Breast epithelium (tissue), 4 donors: ENCODE measurements at regions not wholly inside any gene's neighbourhood (a gene's known extent, or its start where the extent isn't known, plus 50 kb on each side); places are given as distances from the start of the nearest gene placed in this dataset.

Experiments
- DNase-seq, 2 donors: peaks; one replicate each; pipeline ENCODE4 v3.0.0-alpha.2; 2019; ENCODE audit warnings: low spot score in 2 of 2
- H3K27ac ChIP-seq, 2 donors: fragments of 200-600 bp; sonication (generic) in 1 of 2; one replicate each; pipeline ENCODE4 v1.5.1; 2016 to 2019; ENCODE audit warnings: mild to moderate bottlenecking in 1 of 2
- H3K27me3 ChIP-seq, 2 donors: fragments of 200-600 bp; sonication (generic) in 1 of 2; one replicate each; pipeline versions ENCODE4 v1.5.1 to v1.6.0; 2017 to 2019; ENCODE audit warnings: control low read depth in 1 of 2, mild to moderate bottlenecking in 1 of 2
- H3K36me3 ChIP-seq: fragments of 200-600 bp; one replicate; pipeline ENCODE4 v1.5.1; 2019
- H3K4me1 ChIP-seq, 2 donors: fragments of 200-600 bp; sonication (generic); one replicate each; pipeline ENCODE4 v1.5.1; 2016 to 2019; ENCODE audit warnings: control low read depth in 1 of 2
- H3K4me3 ChIP-seq, 3 donors: fragments of 200-600 bp; sonication (generic); 1 replicate in 2 of 3; 2 replicates in 1 of 3; pipeline ENCODE4 v1.5.1; 2016 to 2019; ENCODE audit warnings: mild to moderate bottlenecking in 3 of 3, moderate library complexity in 2 of 3
- H3K9me3 ChIP-seq, 2 donors: fragments of 200-600 bp; sonication (generic) in 1 of 2; one replicate each; pipeline ENCODE4 v1.5.1; 2016 to 2019; ENCODE audit warnings: control low read depth in 1 of 2
- CTCF ChIP-seq, 3 donors: fragments of 450-650 bp; IDR thresholded peaks; one replicate each; pipeline ENCODE4 v1.5.1; 2016 to 2017; ENCODE audit warnings: antibody characterized with exemption in 3 of 3, mild to moderate bottlenecking in 3 of 3, moderate library complexity in 3 of 3
- POLR2A ChIP-seq: fragments of 450-650 bp; IDR thresholded peaks from one replicate; pipeline ENCODE4 v1.6.1; 2016; ENCODE audit warnings: antibody characterized with exemption, mild to moderate bottlenecking, moderate library complexity
- POLR2AphosphoS5 ChIP-seq, 3 donors: sonication (generic); formaldehyde crosslinking; IDR thresholded peaks; one replicate each; pipeline ENCODE4 v1.6.1; 2017; ENCODE audit warnings: antibody characterized with exemption in 3 of 3
- intact Hi-C: fragments of 100-400 bp; cut with DNase I; formaldehyde crosslinking; loops from one replicate; pipeline ENCODE4 v1.15.1; 2023; ENCODE audit warnings: low total_unique reads

- TF ChIP-seq CTCF (IDR thresholded peaks at IDR 0.05), result no peak
- no peak for TF ChIP-seq POLR2AphosphoS5 (IDR thresholded peaks at IDR 0.05)
- no peak for TF ChIP-seq POLR2A
- intact Hi-C loops, result no loop called here
- no peak overlapping the region for H3K4me3 ChIP-seq
Observed at GRCh38 chr13:76708138-76708688, 178.0 kb downstream of the KCTD12 start.

GRCh38 chr13:76707360-76707759 is 178.8 kb downstream of the KCTD12 start:
- H3K27me3 ChIP-seq, result no peaks in the 10 kb centered on the region
- TF ChIP-seq POLR2AphosphoS5 (IDR thresholded peaks at IDR 0.05) (no peak), CTCF (IDR thresholded peaks at IDR 0.05) (no peak), POLR2A (no peak)
- intact Hi-C loops, result no loop called here
- H3K36me3 ChIP-seq, result no peaks in the 10 kb centered on the region
- no peaks in the 10 kb centered on the region for H3K9me3 ChIP-seq
- H3K4me3 ChIP-seq, result no peak overlapping the region
- DNase-seq, result no peak
- no peak overlapping the region for H3K27ac ChIP-seq
- peaks cover 3 to 5% of the 10 kb centered on the region in 2 donors for H3K4me1 ChIP-seq

More at GRCh38 chr13:76708138-76708688, 178.0 kb downstream of the KCTD12 start:
- DNase-seq, result no peak
- Histone ChIP-seq H3K27me3 (no peaks in the 10 kb centered on the region), H3K27ac (no peak overlapping the region), H3K9me3 (no peaks in the 10 kb centered on the region), H3K4me1 (peaks cover 3 to 5% of the 10 kb centered on the region in 2 donors), H3K36me3 (no peaks in the 10 kb centered on the region)

DNA sequence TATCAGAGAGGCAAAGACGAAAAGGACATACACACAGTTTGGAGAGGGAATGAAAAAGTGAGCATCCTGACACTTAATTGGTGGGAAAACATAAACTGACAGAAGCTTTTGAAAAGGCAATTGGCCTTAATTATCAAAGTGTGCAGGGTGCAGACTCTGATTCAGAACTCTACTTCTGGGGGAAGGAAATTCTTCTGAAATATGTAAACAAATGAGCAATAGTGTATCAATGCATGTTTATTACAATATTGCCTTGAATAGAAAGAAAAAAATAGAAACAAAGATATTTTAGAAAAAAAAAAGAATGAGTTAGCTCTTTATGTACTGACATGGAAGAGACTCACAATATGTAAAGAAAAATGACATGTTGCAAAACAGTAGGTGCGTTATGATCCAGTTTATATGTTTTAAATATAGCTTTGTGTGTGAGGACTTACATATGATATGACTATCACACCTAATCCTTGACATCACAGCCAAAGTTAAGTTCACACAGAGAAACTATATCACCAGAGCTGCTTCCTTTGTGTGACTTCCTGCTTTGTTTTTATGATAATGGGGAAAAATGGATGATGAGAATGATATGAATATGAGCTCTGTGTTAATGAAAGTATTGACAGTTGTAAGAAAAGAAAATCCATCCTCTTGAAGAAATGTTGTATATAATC is 182.4 kb downstream of the KCTD12 start:
- Histone ChIP-seq H3K9me3 (no peaks in the 10 kb centered on the region), H3K27me3 (no peaks in the 10 kb centered on the region), H3K4me3 (no peak overlapping the region), H3K27ac (no peak overlapping the region), H3K36me3 (no peaks in the 10 kb centered on the region), H3K4me1 (no peaks in the 10 kb centered on the region)
- no peak for DNase-seq
- TF ChIP-seq CTCF (IDR thresholded peaks at IDR 0.05) (no peak), POLR2A (no peak), POLR2AphosphoS5 (IDR thresholded peaks at IDR 0.05) (no peak)
- intact Hi-C loops, result no loop called here

DNA sequence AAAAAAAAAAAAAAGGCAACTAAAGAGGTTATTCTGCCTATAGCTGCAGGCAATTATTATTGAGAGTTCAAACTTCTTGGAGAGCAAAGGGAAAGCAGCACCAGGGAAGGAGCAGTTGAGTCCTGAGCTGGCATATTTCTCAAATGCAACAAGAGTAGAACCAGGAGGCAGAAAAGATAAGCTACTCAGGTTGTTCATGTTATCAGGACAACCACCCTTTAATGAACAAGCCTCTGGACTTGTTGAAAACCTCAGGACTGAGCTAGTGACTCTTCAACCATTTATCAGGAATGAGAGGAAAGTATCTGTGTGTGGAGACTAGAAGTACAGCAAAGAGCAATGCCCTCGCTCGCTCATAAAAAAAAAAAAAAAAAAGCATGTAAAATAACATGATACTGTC is 183.0 kb downstream of the KCTD12 start:
- intact Hi-C loops, result no loop called here
- no peak overlapping the region for H3K4me3 ChIP-seq
- no peak for DNase-seq
- TF ChIP-seq POLR2A, result no peak
- no peak for TF ChIP-seq CTCF (IDR thresholded peaks at IDR 0.05)
- TF ChIP-seq POLR2AphosphoS5 (IDR thresholded peaks at IDR 0.05), result no peak
- H3K27me3 ChIP-seq, result no peaks in the 10 kb centered on the region
- no peak overlapping the region for H3K27ac ChIP-seq
- H3K4me1 ChIP-seq, result no peaks in the 10 kb centered on the region
- H3K9me3 ChIP-seq, result no peaks in the 10 kb centered on the region
- no peaks in the 10 kb centered on the region for H3K36me3 ChIP-seq

DNA sequence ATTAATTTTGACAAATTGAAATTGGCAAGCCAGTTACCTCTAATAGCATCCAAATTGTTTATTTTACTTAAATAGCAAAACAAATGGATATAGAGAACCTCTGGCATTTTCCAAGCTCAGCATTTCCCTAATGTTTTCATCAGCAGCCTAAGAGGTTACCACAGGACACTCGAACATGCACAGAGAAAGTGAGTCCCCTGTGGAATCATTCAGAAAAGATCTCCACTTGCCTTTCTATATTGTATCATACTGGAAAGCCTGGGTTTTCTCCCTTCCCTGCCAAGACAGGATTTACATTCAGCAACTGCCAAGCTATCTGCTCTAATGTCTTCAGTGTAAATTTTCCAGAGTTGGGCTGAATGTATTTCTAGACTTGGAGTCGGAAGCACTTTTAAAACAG is 188.9 kb downstream of the KCTD12 start:
- TF ChIP-seq POLR2AphosphoS5 (IDR thresholded peaks at IDR 0.05) (no peak), POLR2A (no peak), CTCF (IDR thresholded peaks at IDR 0.05) (no peak)
- H3K27ac ChIP-seq, result no peak overlapping the region
- intact Hi-C loops, result no loop called here

More for the DNA sequence above, 188.9 kb downstream of the KCTD12 start:
- Histone ChIP-seq H3K4me1 (no peaks in the 10 kb centered on the region), H3K36me3 (no peaks in the 10 kb centered on the region), H3K9me3 (no peaks in the 10 kb centered on the region), H3K27me3 (no peaks in the 10 kb centered on the region), H3K4me3 (no peak overlapping the region)
- DNase-seq, result no peak
